RWPE2 (cell line): ENCODE measurements at regions not wholly inside any gene's neighbourhood (a gene's known extent, or its start where the extent isn't known, plus 50 kb on each side); places are given as distances from the start of the nearest gene placed in this dataset.
A peak's percentile ranks its signal among the peaks of the same experiment; 100 is the strongest.

Source experiments
- ATAC-seq: fragments of 200-7000 bp; cut with Tn5 transposase; 3 replicates; pipeline ENCODE4 v1.9.1; 2021; ENCODE audit warnings: low read depth
- DNase-seq: peaks from one replicate; pipeline ENCODE4 v3.0.0-alpha.2; 2020; ENCODE audit warnings: low spot score
- H3K27ac ChIP-seq: fragments of 450-650 bp; 2 replicates; pipeline ENCODE4 v1.5.1; 2017; ENCODE audit warnings: mild to moderate bottlenecking; ENCODE audit not compliant: poor library complexity, severe bottlenecking
- H3K27me3 ChIP-seq: fragments of 250-450 bp; sonication (Bioruptor Pico); 2 replicates; pipeline ENCODE4 v1.5.1; 2021; ENCODE audit warnings: mild to moderate bottlenecking, moderate library complexity; ENCODE audit not compliant: insufficient read depth, poor library complexity, severe bottlenecking
- H3K36me3 ChIP-seq: fragments of 250-450 bp; sonication (Bioruptor Pico); 2 replicates; pipeline ENCODE4 v1.5.1; 2020; ENCODE audit warnings: low read depth, mild to moderate bottlenecking, moderate library complexity
- H3K4me1 ChIP-seq: fragments of 250-450 bp; sonication (Bioruptor Pico); 2 replicates; pipeline ENCODE4 v1.5.1; 2021; ENCODE audit warnings: mild to moderate bottlenecking, moderate library complexity; ENCODE audit not compliant: insufficient read depth, poor library complexity, severe bottlenecking
- H3K4me3 ChIP-seq: fragments of 250-450 bp; sonication (Bioruptor Pico); 2 replicates; pipeline ENCODE4 v1.5.1; 2021; ENCODE audit warnings: mild to moderate bottlenecking, moderate library complexity; ENCODE audit not compliant: severe bottlenecking
- H3K9me3 ChIP-seq: fragments of 250-450 bp; sonication (Bioruptor Pico); 2 replicates; pipeline ENCODE4 v1.5.1; 2021; ENCODE audit warnings: mild to moderate bottlenecking, moderate library complexity; ENCODE audit not compliant: severe bottlenecking
- CTCF ChIP-seq: fragments of 450-650 bp; IDR thresholded peaks from one replicate; pipeline ENCODE4 v1.5.1; 2017; ENCODE audit warnings: mild to moderate bottlenecking, moderate library complexity; ENCODE audit not compliant: poor library complexity, severe bottlenecking

- H3K9me3 ChIP-seq, result no peaks in the 10 kb centered on the region
- H3K4me3 ChIP-seq, result no peak overlapping the region
- no peaks in the 10 kb centered on the region for H3K27me3 ChIP-seq
- H3K36me3 ChIP-seq, result no peaks in the 10 kb centered on the region
- H3K4me1 ChIP-seq, result no peaks in the 10 kb centered on the region
- no peak overlapping the region for H3K27ac ChIP-seq
- DNase-seq (no peak), ATAC-seq (no peak)
- no peak for TF ChIP-seq CTCF
Observed at GRCh38 chr21:28458446-28458845, 534.2 kb downstream of the LTN1 start.

GRCh38 chr21:28455253-28455600 lies 537.5 kb downstream of the LTN1 start:
- DNase-seq, result no peak
- no peaks in the 10 kb centered on the region for H3K36me3 ChIP-seq
- no peaks in the 10 kb centered on the region for H3K4me1 ChIP-seq
- TF ChIP-seq CTCF, result no peak
- no peaks in the 10 kb centered on the region for H3K9me3 ChIP-seq
- no peak overlapping the region for H3K27ac ChIP-seq
- no peaks in the 10 kb centered on the region for H3K27me3 ChIP-seq
- no peak for ATAC-seq
- no peak overlapping the region for H3K4me3 ChIP-seq

- Histone ChIP-seq H3K27me3 (no peaks in the 10 kb centered on the region), H3K4me3 (no peak overlapping the region), H3K27ac (no peak overlapping the region), H3K9me3 (no peaks in the 10 kb centered on the region), H3K4me1 (no peaks in the 10 kb centered on the region), H3K36me3 (no peaks in the 10 kb centered on the region)
- no peak for DNase-seq
- TF ChIP-seq CTCF, result no peak
- no peak for ATAC-seq
Observed at GRCh38 chr21:28454564-28455252, 538.0 kb downstream of the LTN1 start.

- H3K27me3 ChIP-seq, result no peaks in the 10 kb centered on the region
- peaks cover 18% of the 10 kb centered on the region for H3K4me1 ChIP-seq
- no peak overlapping the region for H3K4me3 ChIP-seq
- TF ChIP-seq CTCF, result no peak
- ATAC-seq (no peak), DNase-seq (no peak)
- no peaks in the 10 kb centered on the region for H3K9me3 ChIP-seq
- H3K27ac ChIP-seq, result no peak overlapping the region
- no peaks in the 10 kb centered on the region for H3K36me3 ChIP-seq
Observed at GRCh38 chr21:28447462-28447861, 545.2 kb downstream of the LTN1 start.

GRCh38 chr21:28445141-28445830 lies 547.4 kb downstream of the LTN1 start:
- Histone ChIP-seq H3K4me3 (no peak overlapping the region), H3K4me1 (peaks cover 24% of the 10 kb centered on the region), H3K36me3 (no peaks in the 10 kb centered on the region), H3K9me3 (no peaks in the 10 kb centered on the region), H3K27ac (peak overlapping the region; percentile 81), H3K27me3 (no peaks in the 10 kb centered on the region)
- DNase-seq, result no peak
- peak; percentile 0 for TF ChIP-seq CTCF
- peak; percentile 91 for ATAC-seq
